Central memory CD8-positive, alpha-beta T cell (primary cell): ENCODE measurements at regions not wholly inside any gene's neighbourhood (a gene's known extent, or its start where the extent isn't known, plus 50 kb on each side); places are given as distances from the start of the nearest gene placed in this dataset.

Experiments used
- ATAC-seq: fragments of 150-1000 bp; cut with Tn5 transposase; replicated peaks from 2 replicates; pipeline ENCODE4 v1.10.0; 2022; ENCODE audit warnings: mild to moderate bottlenecking, moderate FRiP score, moderate number of reproducible peaks; ENCODE audit not compliant: poor library complexity, severe bottlenecking; ENCODE audit errors: extremely low read depth
- DNase-seq, 2 donors: peaks; one replicate each; pipeline ENCODE4 v3.0.0; 2021; ENCODE audit warnings: low spot score in 2 of 2
- H3K27ac Mint-ChIP-seq: one replicate; pipeline ENCODE4 v1.8.0; 2022; ENCODE audit warnings: low read depth, mild to moderate bottlenecking, moderate library complexity, mixed read lengths
- H3K27me3 Mint-ChIP-seq: one replicate; pipeline ENCODE4 v1.8.0; 2022; ENCODE audit warnings: mixed read lengths
- H3K36me3 Mint-ChIP-seq: one replicate; pipeline ENCODE4 v1.8.0; 2022; ENCODE audit warnings: mild to moderate bottlenecking, moderate library complexity, mixed read lengths; ENCODE audit not compliant: insufficient read depth
- H3K4me1 Mint-ChIP-seq: one replicate; pipeline ENCODE4 v1.8.0; 2022; ENCODE audit warnings: mixed read lengths
- H3K4me3 Mint-ChIP-seq: one replicate; pipeline ENCODE4 v1.8.0; 2022; ENCODE audit warnings: mild to moderate bottlenecking, moderate library complexity, mixed read lengths
- H3K9me3 Mint-ChIP-seq: one replicate; pipeline ENCODE4 v1.8.0; 2022; ENCODE audit warnings: mixed read lengths

GRCh38 chr16:66286527-66286926 lies 80.0 kb upstream of the CDH5 start:
- no peaks in the 10 kb centered on the region for H3K4me1 Mint-ChIP-seq
- ATAC-seq (no peak), DNase-seq (no peak)
- no peaks in the 10 kb centered on the region for H3K9me3 Mint-ChIP-seq
- no peak overlapping the region for H3K27ac Mint-ChIP-seq
- H3K36me3 Mint-ChIP-seq: no peaks in the 10 kb centered on the region
- no peak overlapping the region for H3K4me3 Mint-ChIP-seq
- peaks cover 24% of the 10 kb centered on the region for H3K27me3 Mint-ChIP-seq

- peaks cover 12% of the 10 kb centered on the region for H3K4me1 Mint-ChIP-seq
- H3K27me3 Mint-ChIP-seq: peaks cover 86% of the 10 kb centered on the region
- H3K27ac Mint-ChIP-seq: no peak overlapping the region
- DNase-seq (no peak), ATAC-seq (no peak)
- H3K4me3 Mint-ChIP-seq: no peak overlapping the region
- H3K9me3 Mint-ChIP-seq: peaks cover 16% of the 10 kb centered on the region
- H3K36me3 Mint-ChIP-seq: no peaks in the 10 kb centered on the region
Measured at GRCh38 chr16:66278604-66279262, 87.8 kb upstream of the CDH5 start.

GRCh38 chr16:66278111-66278531 lies 88.4 kb upstream of the CDH5 start:
- no peaks in the 10 kb centered on the region for H3K36me3 Mint-ChIP-seq
- H3K9me3 Mint-ChIP-seq: peaks cover 16% of the 10 kb centered on the region
- no peak for ATAC-seq
- H3K27ac Mint-ChIP-seq: no peak overlapping the region
- no peak for DNase-seq
- peaks cover 12% of the 10 kb centered on the region for H3K4me1 Mint-ChIP-seq
- no peak overlapping the region for H3K4me3 Mint-ChIP-seq
- H3K27me3 Mint-ChIP-seq: peaks cover 92% of the 10 kb centered on the region

GRCh38 chr16:66277311-66278070 lies 89.0 kb upstream of the CDH5 start:
- DNase-seq: no peak
- no peak overlapping the region for H3K27ac Mint-ChIP-seq
- H3K4me1 Mint-ChIP-seq: peaks cover 12% of the 10 kb centered on the region
- no peaks in the 10 kb centered on the region for H3K36me3 Mint-ChIP-seq
- no peak overlapping the region for H3K4me3 Mint-ChIP-seq
- no peak for ATAC-seq
- peaks cover 92% of the 10 kb centered on the region for H3K27me3 Mint-ChIP-seq
- H3K9me3 Mint-ChIP-seq: peaks cover 16% of the 10 kb centered on the region

GRCh38 chr16:66275775-66276428 lies 90.6 kb upstream of the CDH5 start:
- Mint-ChIP-seq H3K4me3 (no peak overlapping the region), H3K4me1 (peaks cover 14% of the 10 kb centered on the region), H3K36me3 (peaks cover 1% of the 10 kb centered on the region), H3K27ac (no peak overlapping the region), H3K9me3 (peaks cover 16% of the 10 kb centered on the region), H3K27me3 (peaks cover 92% of the 10 kb centered on the region)
- ATAC-seq (no peak), DNase-seq (no peak)

GRCh38 chr16:66274335-66275110 lies 92.0 kb upstream of the CDH5 start:
- Mint-ChIP-seq H3K36me3 (peaks cover 1% of the 10 kb centered on the region), H3K4me3 (no peak overlapping the region), H3K27ac (no peak overlapping the region), H3K9me3 (peaks cover 12% of the 10 kb centered on the region), H3K4me1 (peaks cover 18% of the 10 kb centered on the region), H3K27me3 (peaks cover 84% of the 10 kb centered on the region)
- DNase-seq: no peak
- ATAC-seq: peak; percentile 36

- peaks cover 76% of the 10 kb centered on the region for H3K27me3 Mint-ChIP-seq
- no peak overlapping the region for H3K27ac Mint-ChIP-seq
- ATAC-seq (no peak), DNase-seq (no peak)
- peaks cover 18% of the 10 kb centered on the region for H3K4me1 Mint-ChIP-seq
- peaks cover 4% of the 10 kb centered on the region for H3K9me3 Mint-ChIP-seq
- H3K4me3 Mint-ChIP-seq: no peak overlapping the region
- H3K36me3 Mint-ChIP-seq: peaks cover 1% of the 10 kb centered on the region
Measured at GRCh38 chr16:66273644-66274334, 92.7 kb upstream of the CDH5 start.

- Mint-ChIP-seq H3K27me3 (peaks cover 74% of the 10 kb centered on the region), H3K27ac (no peak overlapping the region), H3K4me1 (peaks cover 18% of the 10 kb centered on the region), H3K4me3 (no peak overlapping the region), H3K9me3 (no peaks in the 10 kb centered on the region), H3K36me3 (peaks cover 1% of the 10 kb centered on the region)
- no peak for ATAC-seq
- no peak for DNase-seq
Measured at GRCh38 chr16:66273053-66273452, 93.4 kb upstream of the CDH5 start.

- ATAC-seq: no peak
- Mint-ChIP-seq H3K4me3 (no peak overlapping the region), H3K4me1 (peaks cover 18% of the 10 kb centered on the region), H3K9me3 (no peaks in the 10 kb centered on the region), H3K36me3 (peaks cover 1% of the 10 kb centered on the region), H3K27me3 (peaks cover 75% of the 10 kb centered on the region), H3K27ac (no peak overlapping the region)
- no peak for DNase-seq
Measured at GRCh38 chr16:66272461-66272860, 94.0 kb upstream of the CDH5 start.

- Mint-ChIP-seq H3K4me1 (peaks cover 23% of the 10 kb centered on the region), H3K27me3 (peaks cover 81% of the 10 kb centered on the region), H3K4me3 (no peak overlapping the region), H3K36me3 (peaks cover 1% of the 10 kb centered on the region), H3K27ac (no peak overlapping the region), H3K9me3 (no peaks in the 10 kb centered on the region)
- no peak for ATAC-seq
- no peak for DNase-seq
Measured at GRCh38 chr16:66271074-66272060, 95.1 kb upstream of the CDH5 start.

GRCh38 chr16:66270333-66270927 lies 96.1 kb upstream of the CDH5 start:
- H3K27me3 Mint-ChIP-seq: peaks cover 81% of the 10 kb centered on the region
- H3K9me3 Mint-ChIP-seq: no peaks in the 10 kb centered on the region
- ATAC-seq (no peak), DNase-seq (peak; percentile 25 to 28)
- peaks cover 1% of the 10 kb centered on the region for H3K36me3 Mint-ChIP-seq
- peaks cover 17% of the 10 kb centered on the region for H3K4me1 Mint-ChIP-seq
- H3K4me3 Mint-ChIP-seq: peak overlapping the region; percentile 18
- no peak overlapping the region for H3K27ac Mint-ChIP-seq
